Psoas muscle (tissue), 7 donors: ENCODE measurements at regions not wholly inside any gene's neighbourhood (a gene's known extent, or its start where the extent isn't known, plus 50 kb on each side); places are given as distances from the start of the nearest gene placed in this dataset.

Experiments
- ATAC-seq, 4 donors: fragments of 200-7000 bp; cut with Tn5 transposase; one replicate each; pipeline ENCODE4 v1.9.1; 2020; ENCODE audit warnings: moderate library complexity in 3 of 4, mild to moderate bottlenecking in 2 of 4
- DNase-seq, 2 donors: peaks; one replicate each; pipeline ENCODE4 v3.0.0-alpha.2; 2020
- H3K27ac ChIP-seq: fragments of 200-600 bp; one replicate; pipeline ENCODE4 v1.8.0; 2022
- H3K27me3 ChIP-seq, 3 donors: fragments of 200-600 bp in 1 of 3; one replicate each; pipeline versions ENCODE4 v1.6.1 to v1.8.0; 2013 to 2022; ENCODE audit warnings: low read length in 2 of 3, mild to moderate bottlenecking in 2 of 3, moderate library complexity in 1 of 3; ENCODE audit not compliant: insufficient read depth in 3 of 3
- H3K36me3 ChIP-seq, 2 donors: fragments of 200-600 bp in 1 of 2; one replicate each; pipeline versions ENCODE4 v1.6.1 to v1.8.0; 2013 to 2022; ENCODE audit warnings: low read depth in 1 of 2, mild to moderate bottlenecking in 1 of 2, moderate library complexity in 1 of 2; ENCODE audit not compliant: insufficient read depth in 1 of 2
- H3K4me1 ChIP-seq: fragments of 200-600 bp; one replicate; pipeline ENCODE4 v1.8.0; 2022
- H3K4me3 ChIP-seq: fragments of 200-600 bp; one replicate; pipeline ENCODE4 v1.8.0; 2022; ENCODE audit warnings: mild to moderate bottlenecking
- H3K9me3 ChIP-seq: fragments of 200-600 bp; one replicate; pipeline ENCODE4 v1.8.0; 2022
- CTCF ChIP-seq: fragments of 200-600 bp; IDR thresholded peaks from one replicate; pipeline ENCODE4 v1.8.0; 2022; ENCODE audit warnings: antibody characterized with exemption
- WGBS, 3 donors: extraction: QIAGEN DNeasy Blood & Tissue Kit; methylation state at CpG; one replicate each; pipeline versions ENCODE4 v1.1.6 to v1.1.7; 2013; 5-methylcytosine and 5-hydroxymethylcytosine counted together
- intact Hi-C, 2 donors: fragments of 100-400 bp; cut with DNase I; formaldehyde crosslinking; loops; one replicate each; pipeline versions ENCODE4 v1.11.0 to v1.14.2; 2022
- donor health status: healthy with polysubstance abuse.
- donor health status: DM: no; HTN: no; CAD: no; lungs with moderate emphysema.
- donor health status: Bipolar disorder and iron deficiency.
- donor health status: healthy.
- donor health status: DM: yes; HTN: yes; CAD: no.
- donor health status: DM: no; HTN: no; CAD: no.
- donor health status: DM: yes; HTN: yes; CAD: no.

- Histone ChIP-seq H3K27ac (no peak overlapping the region), H3K4me3 (no peak overlapping the region), H3K36me3 (no peaks in the 10 kb centered on the region), H3K27me3 (peaks cover 0 to 10% (median 2%) of the 10 kb centered on the region in 3 donors), H3K9me3 (peaks cover 2% of the 10 kb centered on the region), H3K4me1 (no peaks in the 10 kb centered on the region)
- no peak for ATAC-seq
- no peak for TF ChIP-seq CTCF
- intact Hi-C loops, result no loop called here
- WGBS, 3 donors, result 83 to 85% (median 83%) methylated on average over 7 of the region's 7 CpGs
- DNase-seq, result no peak
Measured at GRCh38 chr15:69748131-69748530, 295.5 kb downstream of the RPLP1 start.

GRCh38 chr15:69748576-69749185, 296.1 kb downstream of the RPLP1 start:
- no peak overlapping the region for H3K27ac ChIP-seq
- H3K4me1 ChIP-seq, result no peaks in the 10 kb centered on the region
- H3K36me3 ChIP-seq, result no peaks in the 10 kb centered on the region
- H3K27me3 ChIP-seq, result peaks cover 0 to 10% (median 2%) of the 10 kb centered on the region in 3 donors
- WGBS, 3 donors, result 48 to 60% (median 53%) methylated on average over 3 of the region's 3 CpGs
- no peak for TF ChIP-seq CTCF
- no peak for ATAC-seq
- no peak overlapping the region for H3K4me3 ChIP-seq
- DNase-seq, result no peak
- intact Hi-C loops, result no loop called here
- H3K9me3 ChIP-seq, result peaks cover 6% of the 10 kb centered on the region

GRCh38 chr15:69749274-69749673, 296.7 kb downstream of the RPLP1 start:
- no peak for ATAC-seq
- H3K4me1 ChIP-seq, result no peaks in the 10 kb centered on the region
- H3K4me3 ChIP-seq, result no peak overlapping the region
- 54 to 73% (median 61%) methylated on average over 4 of the region's 4 CpGs for WGBS, 3 donors
- peaks cover 6% of the 10 kb centered on the region for H3K9me3 ChIP-seq
- no peak for DNase-seq
- H3K27ac ChIP-seq, result no peak overlapping the region
- intact Hi-C loops, result no loop called here
- no peaks in the 10 kb centered on the region for H3K36me3 ChIP-seq
- TF ChIP-seq CTCF, result no peak
- peaks cover 0 to 10% (median 2%) of the 10 kb centered on the region in 3 donors for H3K27me3 ChIP-seq

GRCh38 chr15:69749797-69750196, 297.2 kb downstream of the RPLP1 start:
- no peak for TF ChIP-seq CTCF
- WGBS, 3 donors, result 90 to 96% (median 95%) methylated on average over 2 of the region's 2 CpGs
- Histone ChIP-seq H3K4me3 (no peak overlapping the region), H3K27ac (no peak overlapping the region), H3K36me3 (no peaks in the 10 kb centered on the region), H3K4me1 (no peaks in the 10 kb centered on the region), H3K27me3 (peaks cover 0 to 10% (median 2%) of the 10 kb centered on the region in 3 donors), H3K9me3 (peaks cover 6% of the 10 kb centered on the region)
- DNase-seq (no peak), ATAC-seq (no peak)
- intact Hi-C loops, result no loop called here

- DNase-seq (no peak), ATAC-seq (no peak)
- no peak for TF ChIP-seq CTCF
- Histone ChIP-seq H3K9me3 (peaks cover 6% of the 10 kb centered on the region), H3K4me1 (no peaks in the 10 kb centered on the region), H3K4me3 (no peak overlapping the region), H3K36me3 (no peaks in the 10 kb centered on the region), H3K27me3 (peaks cover 0 to 10% (median 0%) of the 10 kb centered on the region in 3 donors), H3K27ac (no peak overlapping the region)
- intact Hi-C loops, result no loop called here
Measured at GRCh38 chr15:69750253-69750652, 297.6 kb downstream of the RPLP1 start.
